ENCODE measurements at regions not wholly inside any gene's neighbourhood (a gene's known extent, or its start where the extent isn't known, plus 50 kb on each side); places are given as distances from the start of the nearest gene placed in this dataset.

GRCh38 chr11:95608093-95608492, 181.5 kb downstream of the FAM76B start:
- H3K27me3 ChIP-seq = no peaks in the 10 kb centered on the region
- no peaks in the 10 kb centered on the region for H3K4me1 ChIP-seq
- TF ChIP-seq, protein P1, sequence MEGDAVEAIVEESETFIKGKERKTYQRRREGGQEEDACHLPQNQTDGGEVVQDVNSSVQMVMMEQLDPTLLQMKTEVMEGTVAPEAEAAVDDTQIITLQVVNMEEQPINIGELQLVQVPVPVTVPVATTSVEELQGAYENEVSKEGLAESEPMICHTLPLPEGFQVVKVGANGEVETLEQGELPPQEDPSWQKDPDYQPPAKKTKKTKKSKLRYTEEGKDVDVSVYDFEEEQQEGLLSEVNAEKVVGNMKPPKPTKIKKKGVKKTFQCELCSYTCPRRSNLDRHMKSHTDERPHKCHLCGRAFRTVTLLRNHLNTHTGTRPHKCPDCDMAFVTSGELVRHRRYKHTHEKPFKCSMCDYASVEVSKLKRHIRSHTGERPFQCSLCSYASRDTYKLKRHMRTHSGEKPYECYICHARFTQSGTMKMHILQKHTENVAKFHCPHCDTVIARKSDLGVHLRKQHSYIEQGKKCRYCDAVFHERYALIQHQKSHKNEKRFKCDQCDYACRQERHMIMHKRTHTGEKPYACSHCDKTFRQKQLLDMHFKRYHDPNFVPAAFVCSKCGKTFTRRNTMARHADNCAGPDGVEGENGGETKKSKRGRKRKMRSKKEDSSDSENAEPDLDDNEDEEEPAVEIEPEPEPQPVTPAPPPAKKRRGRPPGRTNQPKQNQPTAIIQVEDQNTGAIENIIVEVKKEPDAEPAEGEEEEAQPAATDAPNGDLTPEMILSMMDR (IDR thresholded peaks at IDR 0.05) = no peak
- no peak for DNase-seq (ENCODE audit: low spot score)
- no peak overlapping the region for H3K4me3 ChIP-seq
- no peak overlapping the region for H3K27ac ChIP-seq
- no peaks in the 10 kb centered on the region for H3K36me3 ChIP-seq
- H3K9me3 ChIP-seq = no peaks in the 10 kb centered on the region

- H3K36me3 ChIP-seq = no peaks in the 10 kb centered on the region
- H3K27me3 ChIP-seq = no peaks in the 10 kb centered on the region
- TF ChIP-seq, protein P1 (IDR thresholded peaks at IDR 0.05) = no peak
- no peaks in the 10 kb centered on the region for H3K4me1 ChIP-seq
- H3K4me3 ChIP-seq = no peak overlapping the region
- H3K27ac ChIP-seq = no peak overlapping the region
- no peak for DNase-seq (ENCODE audit: low spot score)
- no peaks in the 10 kb centered on the region for H3K9me3 ChIP-seq
Measured at GRCh38 chr11:95606824-95607223, 182.8 kb downstream of the FAM76B start.

DNA sequence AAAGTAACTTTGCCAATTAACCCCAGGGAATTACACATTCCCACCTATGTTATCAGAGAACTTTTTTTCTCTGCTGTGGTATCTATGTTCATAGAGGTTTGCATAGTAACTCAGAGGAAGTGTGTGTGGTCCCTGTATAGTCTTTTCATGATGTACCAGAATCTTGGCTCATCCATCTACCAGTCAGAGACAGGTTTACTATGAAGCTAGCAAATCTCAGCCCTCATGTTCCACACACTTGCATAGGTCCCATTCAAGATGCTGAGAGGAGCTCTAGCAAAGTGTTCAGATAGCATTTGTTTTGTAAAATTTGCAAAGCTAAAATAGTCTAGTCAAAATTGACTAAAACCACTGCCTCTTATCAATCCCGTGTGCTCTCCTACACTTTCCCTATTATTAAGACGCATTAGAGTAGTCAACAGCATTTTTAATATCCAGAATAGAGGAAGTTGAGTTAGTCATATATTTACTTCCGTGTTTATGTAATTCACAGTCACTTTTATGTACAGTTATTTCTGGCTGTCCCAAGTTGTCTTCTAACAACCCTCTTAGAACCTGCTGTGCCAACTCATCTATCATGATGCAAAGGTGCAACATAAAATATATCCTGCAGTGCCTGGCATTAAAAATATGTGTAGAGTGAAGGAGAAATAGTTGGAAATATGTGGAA, 184.2 kb downstream of the FAM76B start:
- H3K36me3 ChIP-seq = no peaks in the 10 kb centered on the region
- no peak for DNase-seq (ENCODE audit: low spot score)
- TF ChIP-seq, protein P1 (IDR thresholded peaks at IDR 0.05) = no peak

DNA sequence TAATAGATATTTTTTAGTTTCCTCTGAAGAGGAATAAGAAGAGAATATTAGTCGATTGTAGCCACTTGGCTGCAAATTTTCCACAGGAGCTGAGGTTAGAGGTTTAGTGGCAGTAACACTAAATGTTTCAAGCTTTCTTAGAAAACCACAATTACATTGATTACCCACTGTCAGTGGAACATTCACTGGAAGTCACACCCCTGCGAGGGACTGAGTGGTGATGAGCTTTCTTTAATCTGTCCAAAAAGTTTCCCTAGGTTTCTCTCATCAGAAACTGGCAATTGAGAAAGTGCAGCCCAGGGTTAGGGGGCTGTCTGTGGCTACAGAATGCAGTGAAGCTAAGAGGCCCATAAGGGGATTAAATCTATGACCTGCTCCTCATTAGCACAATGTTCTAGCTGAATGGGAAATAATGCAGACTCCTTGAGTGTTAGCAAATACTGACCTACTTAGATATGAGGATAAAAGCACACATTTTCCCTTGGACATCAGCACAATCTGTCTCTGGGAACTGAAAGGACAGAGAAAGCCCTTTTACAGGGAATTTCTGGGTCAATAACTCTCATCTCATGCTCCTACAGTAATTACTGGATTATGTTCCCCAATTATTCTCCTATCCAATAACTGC, 189.5 kb downstream of the FAM76B start:
- Histone ChIP-seq H3K4me1 (no peaks in the 10 kb centered on the region), H3K27me3 (no peaks in the 10 kb centered on the region), H3K27ac (no peak overlapping the region), H3K9me3 (no peaks in the 10 kb centered on the region), H3K4me3 (no peak overlapping the region), H3K36me3 (no peaks in the 10 kb centered on the region)
- TF ChIP-seq, protein P1 (IDR thresholded peaks at IDR 0.05) = no peak
- no peak for DNase-seq (ENCODE audit: low spot score)

More for the DNA sequence above, 184.2 kb downstream of the FAM76B start:
- no peak overlapping the region for H3K4me3 ChIP-seq
- no peaks in the 10 kb centered on the region for H3K9me3 ChIP-seq
- no peak overlapping the region for H3K27ac ChIP-seq
- no peaks in the 10 kb centered on the region for H3K27me3 ChIP-seq
- no peaks in the 10 kb centered on the region for H3K4me1 ChIP-seq

- H3K4me1 ChIP-seq = no peaks in the 10 kb centered on the region
- no peaks in the 10 kb centered on the region for H3K36me3 ChIP-seq
- no peaks in the 10 kb centered on the region for H3K27me3 ChIP-seq
- no peak for DNase-seq (ENCODE audit: low spot score)
- no peaks in the 10 kb centered on the region for H3K9me3 ChIP-seq
- no peak overlapping the region for H3K4me3 ChIP-seq
- no peak overlapping the region for H3K27ac ChIP-seq
- TF ChIP-seq, protein P1 (IDR thresholded peaks at IDR 0.05) = no peak
Measured at GRCh38 chr11:95595973-95596489, 193.6 kb downstream of the FAM76B start.
